HEK293T (cell line): ENCODE measurements at regions not wholly inside any gene's neighbourhood (a gene's known extent, or its start where the extent isn't known, plus 50 kb on each side); places are given as distances from the start of the nearest gene placed in this dataset.

Experiments used
- CTCF ChIA-PET: fragments of 350-600 bp; formaldehyde crosslinking; extraction: SDS; loops from one replicate; lab custom pipeline; 2021; ENCODE audit warnings: antibody characterized with exemption, inconsistent platforms; lab: Yijun Ruan, JAX
- POLR2A ChIA-PET: fragments of 350-600 bp; formaldehyde crosslinking; extraction: SDS; loops from one replicate; lab custom pipeline; 2020; ENCODE audit warnings: antibody characterized with exemption, inconsistent platforms; lab: Yijun Ruan, JAX
- DNase-seq: peaks from one replicate; pipeline ENCODE4 v3.0.0; 2012; ENCODE audit warnings: mixed read lengths; ENCODE audit errors: extremely low spot score
- ARNT ChIP-seq: fragments of 450-650 bp; IDR thresholded peaks from 2 replicates; pipeline ENCODE4 v1.6.1; 2017; ENCODE audit warnings: mild to moderate bottlenecking
- BHLHE40 ChIP-seq: fragments of 450-650 bp; IDR thresholded peaks from 2 replicates; pipeline ENCODE4 v1.6.1; 2016; ENCODE audit warnings: mild to moderate bottlenecking, moderate library complexity, borderline replicate concordance
- CTBP1 ChIP-seq: fragments of 450-650 bp; IDR thresholded peaks from 2 replicates; pipeline ENCODE4 v1.6.1; 2016; ENCODE audit warnings: borderline replicate concordance
- ELF4 ChIP-seq: fragments of 450-650 bp; IDR thresholded peaks from 2 replicates; pipeline ENCODE4 v1.6.1; 2017; ENCODE audit warnings: antibody characterized with exemption
- FOXA1 ChIP-seq: fragments of 450-650 bp; IDR thresholded peaks from 2 replicates; pipeline ENCODE4 v1.6.1; 2016; ENCODE audit warnings: mild to moderate bottlenecking
- FOXK2 ChIP-seq: fragments of 450-650 bp; IDR thresholded peaks from 2 replicates; pipeline ENCODE4 v1.6.1; 2016; ENCODE audit warnings: mild to moderate bottlenecking
- FOXM1 ChIP-seq: fragments of 450-650 bp; IDR thresholded peaks from 2 replicates; pipeline ENCODE4 v1.6.1; 2017; ENCODE audit warnings: mild to moderate bottlenecking, borderline replicate concordance
- HDGF ChIP-seq: fragments of 450-650 bp; IDR thresholded peaks from 2 replicates; pipeline ENCODE4 v1.6.1; 2017; ENCODE audit warnings: antibody characterized with exemption, borderline replicate concordance
- L3MBTL2 ChIP-seq: fragments of 450-650 bp; conservative IDR thresholded peaks from 2 replicates; pipeline ENCODE4 v1.6.1; 2016; ENCODE audit warnings: mild to moderate bottlenecking
- LEF1 ChIP-seq: fragments of 450-650 bp; IDR thresholded peaks from 2 replicates; pipeline ENCODE4 v1.6.1; 2017; ENCODE audit warnings: mild to moderate bottlenecking, borderline replicate concordance
- NFRKB ChIP-seq: fragments of 450-650 bp; IDR thresholded peaks from 2 replicates; pipeline ENCODE4 v1.6.1; 2016; ENCODE audit warnings: mild to moderate bottlenecking, moderate library complexity
- SP1 ChIP-seq: fragments of 450-650 bp; IDR thresholded peaks from 2 replicates; pipeline ENCODE4 v1.6.1; 2017
- SUZ12 ChIP-seq: fragments of 450-650 bp; IDR thresholded peaks from 2 replicates; pipeline ENCODE4 v1.6.1; 2016; ENCODE audit warnings: mild to moderate bottlenecking
- TARDBP ChIP-seq: fragments of 450-650 bp; IDR thresholded peaks from 2 replicates; pipeline ENCODE4 v1.6.1; 2016
- ZNF384 ChIP-seq: fragments of 450-650 bp; IDR thresholded peaks from 2 replicates; pipeline ENCODE4 v1.6.1; 2016
- TF ChIP-seq, protein P1 (sequence below): fragments of 450-650 bp; IDR thresholded peaks from 2 replicates; pipeline ENCODE4 v1.6.1; 2016

- CTCF ChIA-PET: no interaction called here
- TF ChIP-seq HDGF (no peak), SUZ12 (no peak), FOXA1 (no peak), CTBP1 (no peak), BHLHE40 (no peak), FOXK2 (no peak), ELF4 (no peak), ARNT (no peak), NFRKB (no peak)
- POLR2A ChIA-PET: no interaction called here
- no peak for DNase-seq
These were observed 112.6 kb downstream of the DDX1 start for GRCh38 chr2:15704086-15704787.

- CTCF ChIA-PET: no interaction called here
- POLR2A ChIA-PET: no interaction called here
- no peak for TF ChIP-seq BHLHE40
- TF ChIP-seq FOXK2: no peak
- TF ChIP-seq L3MBTL2: no peak
- no peak for TF ChIP-seq FOXA1
- no peak for TF ChIP-seq SUZ12
- no peak for TF ChIP-seq CTBP1
- TF ChIP-seq ELF4: no peak
- no peak for TF ChIP-seq FOXM1
- TF ChIP-seq ZNF384: no peak
- TF ChIP-seq ARNT: no peak
- TF ChIP-seq HDGF: no peak
- no peak for TF ChIP-seq SP1
- no peak for DNase-seq
These were observed 113.1 kb downstream of the DDX1 start for GRCh38 chr2:15704788-15705115.

- TF ChIP-seq LEF1: no peak
- no peak for TF ChIP-seq FOXK2
- TF ChIP-seq, protein P1, sequence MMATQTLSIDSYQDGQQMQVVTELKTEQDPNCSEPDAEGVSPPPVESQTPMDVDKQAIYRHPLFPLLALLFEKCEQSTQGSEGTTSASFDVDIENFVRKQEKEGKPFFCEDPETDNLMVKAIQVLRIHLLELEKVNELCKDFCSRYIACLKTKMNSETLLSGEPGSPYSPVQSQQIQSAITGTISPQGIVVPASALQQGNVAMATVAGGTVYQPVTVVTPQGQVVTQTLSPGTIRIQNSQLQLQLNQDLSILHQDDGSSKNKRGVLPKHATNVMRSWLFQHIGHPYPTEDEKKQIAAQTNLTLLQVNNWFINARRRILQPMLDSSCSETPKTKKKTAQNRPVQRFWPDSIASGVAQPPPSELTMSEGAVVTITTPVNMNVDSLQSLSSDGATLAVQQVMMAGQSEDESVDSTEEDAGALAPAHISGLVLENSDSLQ: no peak
- no peak for TF ChIP-seq BHLHE40
- no peak for TF ChIP-seq L3MBTL2
- TF ChIP-seq SUZ12: no peak
- no peak for DNase-seq
- CTCF ChIA-PET: no interaction called here
- POLR2A ChIA-PET: no interaction called here
These were observed 113.6 kb downstream of the DDX1 start for GRCh38 chr2:15705310-15705709.

GRCh38 chr2:15705839-15706386 lies 114.2 kb downstream of the DDX1 start:
- DNase-seq: no peak
- TF ChIP-seq ZNF384 (no peak), FOXA1 (no peak), ELF4 (no peak), SUZ12 (no peak), HDGF (no peak), NFRKB (no peak), FOXK2 (no peak), ARNT (no peak), LEF1 (no peak), L3MBTL2 (no peak), FOXM1 (no peak), BHLHE40 (no peak), TARDBP (no peak)
- ChIA-PET POLR2A (no interaction called here), CTCF (no interaction called here)

GRCh38 chr2:15706424-15706823 lies 114.8 kb downstream of the DDX1 start:
- DNase-seq: no peak
- POLR2A ChIA-PET: no interaction called here
- CTCF ChIA-PET: no interaction called here

GRCh38 chr2:15706986-15707632 lies 115.4 kb downstream of the DDX1 start:
- ChIA-PET CTCF (no interaction called here), POLR2A (no interaction called here)
- TF ChIP-seq FOXK2 (no peak), ARNT (no peak), CTBP1 (no peak), LEF1 (no peak), FOXA1 (no peak), FOXM1 (no peak), SUZ12 (no peak), TARDBP (no peak), ZNF384 (no peak), NFRKB (no peak)
- TF ChIP-seq, protein P1: no peak
- DNase-seq: no peak

More at GRCh38 chr2:15706424-15706823, 114.8 kb downstream of the DDX1 start:
- no peak for TF ChIP-seq SUZ12
- TF ChIP-seq CTBP1: no peak
- no peak for TF ChIP-seq HDGF
- no peak for TF ChIP-seq LEF1
- TF ChIP-seq BHLHE40: no peak
- TF ChIP-seq NFRKB: no peak
- no peak for TF ChIP-seq TARDBP
- TF ChIP-seq ELF4: no peak
- no peak for TF ChIP-seq L3MBTL2
- TF ChIP-seq ZNF384: no peak

GRCh38 chr2:15708161-15708560 lies 116.5 kb downstream of the DDX1 start:
- ChIA-PET CTCF (no interaction called here), POLR2A (no interaction called here)

More at GRCh38 chr2:15708161-15708560, 116.5 kb downstream of the DDX1 start:
- TF ChIP-seq, protein P1: no peak
- TF ChIP-seq FOXA1 (no peak), CTBP1 (no peak), ELF4 (no peak), ARNT (no peak), ZNF384 (no peak), LEF1 (no peak), L3MBTL2 (no peak), HDGF (no peak), BHLHE40 (no peak), NFRKB (no peak), TARDBP (no peak), SP1 (no peak), FOXK2 (no peak), SUZ12 (no peak), FOXM1 (no peak)
- DNase-seq: no peak
